Skeletal muscle satellite cell (primary cell): ENCODE measurements at regions not wholly inside any gene's neighbourhood (a gene's known extent, or its start where the extent isn't known, plus 50 kb on each side); places are given as distances from the start of the nearest gene placed in this dataset.

ENCODE experiments used
- H3K27me3 ChIP-seq: 2 replicates; pipeline ENCODE4 v1.7.0; 2013; ENCODE audit warnings: low read length; ENCODE audit not compliant: control insufficient read depth, insufficient read depth
- H3K36me3 ChIP-seq: 2 replicates; pipeline ENCODE4 v1.7.0; 2013; ENCODE audit warnings: mild to moderate bottlenecking, control low read depth, low read length; ENCODE audit not compliant: insufficient read depth
- H3K4me1 ChIP-seq: 2 replicates; pipeline ENCODE4 v1.7.0; 2013; ENCODE audit warnings: low read length; ENCODE audit not compliant: control insufficient read depth, insufficient read depth
- H3K4me2 ChIP-seq: 2 replicates; pipeline ENCODE4 v1.7.0; 2013; ENCODE audit warnings: mild to moderate bottlenecking, low read length
- H3K4me3 ChIP-seq: 2 replicates; pipeline ENCODE4 v1.7.0; 2013; ENCODE audit warnings: low read length
- H3K9ac ChIP-seq: 2 replicates; pipeline ENCODE4 v1.7.0; 2013; ENCODE audit warnings: mild to moderate bottlenecking, low read depth, low read length, moderate library complexity
- H3K9me3 ChIP-seq: replicated peaks from 2 replicates; pipeline ENCODE4 v1.7.0; 2013; ENCODE audit warnings: mild to moderate bottlenecking, control low read depth, low read length

- H3K36me3 ChIP-seq: no peaks in the 10 kb centered on the region
- no peak overlapping the region for H3K4me2 ChIP-seq
- H3K9me3 ChIP-seq: no peaks in the 10 kb centered on the region
- H3K4me1 ChIP-seq: peaks cover 2% of the 10 kb centered on the region
- no peak overlapping the region for H3K4me3 ChIP-seq
- no peaks in the 10 kb centered on the region for H3K27me3 ChIP-seq
- H3K9ac ChIP-seq: no peak overlapping the region
Observed at GRCh38 chr5:57676222-57677098, 193.8 kb upstream of the ACTBL2 start.

- Histone ChIP-seq H3K4me3 (no peak overlapping the region), H3K9ac (no peak overlapping the region), H3K27me3 (no peaks in the 10 kb centered on the region), H3K4me2 (no peak overlapping the region), H3K4me1 (peaks cover 2% of the 10 kb centered on the region), H3K9me3 (no peaks in the 10 kb centered on the region), H3K36me3 (no peaks in the 10 kb centered on the region)
Observed at GRCh38 chr5:57675236-57675635, 192.6 kb upstream of the ACTBL2 start.

- H3K4me2 ChIP-seq: no peak overlapping the region
- H3K9me3 ChIP-seq: no peaks in the 10 kb centered on the region
- H3K4me3 ChIP-seq: no peak overlapping the region
- no peaks in the 10 kb centered on the region for H3K36me3 ChIP-seq
- no peaks in the 10 kb centered on the region for H3K4me1 ChIP-seq
- H3K9ac ChIP-seq: no peak overlapping the region
- H3K27me3 ChIP-seq: no peaks in the 10 kb centered on the region
Observed at GRCh38 chr5:57671371-57671770, 188.8 kb upstream of the ACTBL2 start.

- H3K9ac ChIP-seq: no peak overlapping the region
- no peaks in the 10 kb centered on the region for H3K4me1 ChIP-seq
- no peak overlapping the region for H3K4me3 ChIP-seq
- no peaks in the 10 kb centered on the region for H3K9me3 ChIP-seq
- no peaks in the 10 kb centered on the region for H3K27me3 ChIP-seq
- no peaks in the 10 kb centered on the region for H3K36me3 ChIP-seq
- H3K4me2 ChIP-seq: no peak overlapping the region
Observed at GRCh38 chr5:57666582-57666981, 184.0 kb upstream of the ACTBL2 start.

- Histone ChIP-seq H3K4me1 (no peaks in the 10 kb centered on the region), H3K4me3 (no peak overlapping the region), H3K36me3 (no peaks in the 10 kb centered on the region), H3K9ac (no peak overlapping the region), H3K27me3 (no peaks in the 10 kb centered on the region), H3K9me3 (no peaks in the 10 kb centered on the region), H3K4me2 (no peak overlapping the region)
Observed at GRCh38 chr5:57665146-57665936, 182.7 kb upstream of the ACTBL2 start.

- no peaks in the 10 kb centered on the region for H3K4me1 ChIP-seq
- H3K4me2 ChIP-seq: no peak overlapping the region
- H3K4me3 ChIP-seq: no peak overlapping the region
- no peaks in the 10 kb centered on the region for H3K36me3 ChIP-seq
- no peaks in the 10 kb centered on the region for H3K27me3 ChIP-seq
- H3K9me3 ChIP-seq: no peaks in the 10 kb centered on the region
- H3K9ac ChIP-seq: no peak overlapping the region
Observed at GRCh38 chr5:57664700-57665099, 182.1 kb upstream of the ACTBL2 start.

GRCh38 chr5:57663466-57663865, 180.9 kb upstream of the ACTBL2 start:
- Histone ChIP-seq H3K9me3 (no peaks in the 10 kb centered on the region), H3K4me1 (no peaks in the 10 kb centered on the region), H3K4me3 (no peak overlapping the region), H3K36me3 (no peaks in the 10 kb centered on the region), H3K4me2 (no peak overlapping the region), H3K27me3 (no peaks in the 10 kb centered on the region), H3K9ac (no peak overlapping the region)

GRCh38 chr5:57662991-57663390, 180.4 kb upstream of the ACTBL2 start:
- H3K4me2 ChIP-seq: no peak overlapping the region
- no peaks in the 10 kb centered on the region for H3K36me3 ChIP-seq
- no peaks in the 10 kb centered on the region for H3K9me3 ChIP-seq
- H3K4me3 ChIP-seq: no peak overlapping the region
- no peaks in the 10 kb centered on the region for H3K4me1 ChIP-seq
- H3K9ac ChIP-seq: no peak overlapping the region
- no peaks in the 10 kb centered on the region for H3K27me3 ChIP-seq

GRCh38 chr5:57659886-57660285, 177.3 kb upstream of the ACTBL2 start:
- Histone ChIP-seq H3K4me1 (no peaks in the 10 kb centered on the region), H3K36me3 (no peaks in the 10 kb centered on the region), H3K4me3 (no peak overlapping the region), H3K27me3 (no peaks in the 10 kb centered on the region), H3K4me2 (no peak overlapping the region), H3K9me3 (no peaks in the 10 kb centered on the region), H3K9ac (no peak overlapping the region)

- no peaks in the 10 kb centered on the region for H3K36me3 ChIP-seq
- no peak overlapping the region for H3K9ac ChIP-seq
Observed at GRCh38 chr5:57658018-57658417, 175.4 kb upstream of the ACTBL2 start.

GRCh38 chr5:57655228-57655627, 172.6 kb upstream of the ACTBL2 start:
- no peaks in the 10 kb centered on the region for H3K36me3 ChIP-seq
- H3K27me3 ChIP-seq: no peaks in the 10 kb centered on the region
- H3K4me1 ChIP-seq: no peaks in the 10 kb centered on the region
- no peak overlapping the region for H3K9ac ChIP-seq
- H3K9me3 ChIP-seq: no peaks in the 10 kb centered on the region
- H3K4me3 ChIP-seq: no peak overlapping the region
- no peak overlapping the region for H3K4me2 ChIP-seq

More at GRCh38 chr5:57658018-57658417, 175.4 kb upstream of the ACTBL2 start:
- Histone ChIP-seq H3K4me3 (no peak overlapping the region), H3K9me3 (no peaks in the 10 kb centered on the region), H3K4me2 (no peak overlapping the region), H3K4me1 (no peaks in the 10 kb centered on the region), H3K27me3 (no peaks in the 10 kb centered on the region)
